ENCODE measurements at regions not wholly inside any gene's neighbourhood (a gene's known extent, or its start where the extent isn't known, plus 50 kb on each side); places are given as distances from the start of the nearest gene placed in this dataset.

DNA sequence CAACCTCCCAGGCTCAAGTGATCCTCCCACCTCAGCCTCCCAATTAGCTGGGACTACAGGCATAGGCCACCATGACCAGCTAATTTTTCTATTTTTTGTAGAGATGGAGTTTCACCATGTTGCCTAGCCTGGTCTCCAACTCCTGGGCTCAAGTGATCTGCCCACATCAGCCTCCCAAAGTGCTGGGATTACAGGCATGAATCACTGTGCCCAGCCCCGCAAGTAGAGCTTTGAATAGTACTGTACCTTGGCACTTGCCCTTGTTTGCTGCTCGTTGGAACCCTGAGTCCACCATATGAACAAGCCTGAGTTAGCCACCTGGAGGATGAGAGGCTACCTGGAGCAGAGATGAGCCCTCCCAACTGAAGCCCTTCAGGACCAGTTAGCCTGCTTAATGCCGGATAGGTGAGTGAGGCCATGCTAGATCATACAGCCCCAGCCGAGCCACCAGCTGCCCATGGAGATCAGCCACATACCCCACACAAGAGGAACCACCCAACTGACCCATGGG, 267.9 kb downstream of the SHQ1 start:
- TF ChIP-seq, protein P1, sequence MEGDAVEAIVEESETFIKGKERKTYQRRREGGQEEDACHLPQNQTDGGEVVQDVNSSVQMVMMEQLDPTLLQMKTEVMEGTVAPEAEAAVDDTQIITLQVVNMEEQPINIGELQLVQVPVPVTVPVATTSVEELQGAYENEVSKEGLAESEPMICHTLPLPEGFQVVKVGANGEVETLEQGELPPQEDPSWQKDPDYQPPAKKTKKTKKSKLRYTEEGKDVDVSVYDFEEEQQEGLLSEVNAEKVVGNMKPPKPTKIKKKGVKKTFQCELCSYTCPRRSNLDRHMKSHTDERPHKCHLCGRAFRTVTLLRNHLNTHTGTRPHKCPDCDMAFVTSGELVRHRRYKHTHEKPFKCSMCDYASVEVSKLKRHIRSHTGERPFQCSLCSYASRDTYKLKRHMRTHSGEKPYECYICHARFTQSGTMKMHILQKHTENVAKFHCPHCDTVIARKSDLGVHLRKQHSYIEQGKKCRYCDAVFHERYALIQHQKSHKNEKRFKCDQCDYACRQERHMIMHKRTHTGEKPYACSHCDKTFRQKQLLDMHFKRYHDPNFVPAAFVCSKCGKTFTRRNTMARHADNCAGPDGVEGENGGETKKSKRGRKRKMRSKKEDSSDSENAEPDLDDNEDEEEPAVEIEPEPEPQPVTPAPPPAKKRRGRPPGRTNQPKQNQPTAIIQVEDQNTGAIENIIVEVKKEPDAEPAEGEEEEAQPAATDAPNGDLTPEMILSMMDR (IDR thresholded peaks at IDR 0.05): no peak
- TF ChIP-seq POLR2AphosphoS2 (conservative IDR thresholded peaks at IDR 0.05; ENCODE audit: low read length) (no peak), JUNB (IDR thresholded peaks at IDR 0.05) (no peak)
- TF ChIP-seq, protein P2, sequence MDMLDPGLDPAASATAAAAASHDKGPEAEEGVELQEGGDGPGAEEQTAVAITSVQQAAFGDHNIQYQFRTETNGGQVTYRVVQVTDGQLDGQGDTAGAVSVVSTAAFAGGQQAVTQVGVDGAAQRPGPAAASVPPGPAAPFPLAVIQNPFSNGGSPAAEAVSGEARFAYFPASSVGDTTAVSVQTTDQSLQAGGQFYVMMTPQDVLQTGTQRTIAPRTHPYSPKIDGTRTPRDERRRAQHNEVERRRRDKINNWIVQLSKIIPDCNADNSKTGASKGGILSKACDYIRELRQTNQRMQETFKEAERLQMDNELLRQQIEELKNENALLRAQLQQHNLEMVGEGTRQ (IDR thresholded peaks at IDR 0.05): no peak
